Ishikawa (cell line): ENCODE measurements at regions not wholly inside any gene's neighbourhood (a gene's known extent, or its start where the extent isn't known, plus 50 kb on each side); places are given as distances from the start of the nearest gene placed in this dataset.

Experiments
- CEBPB ChIP-seq: IDR thresholded peaks from 2 replicates; pipeline ENCODE4 v1.6.1; 2012
- CREB1 ChIP-seq: IDR thresholded peaks from 2 replicates; pipeline ENCODE4 v1.6.1; 2012; ENCODE audit warnings: low read depth
- EGR1 ChIP-seq: IDR thresholded peaks from 2 replicates; pipeline ENCODE4 v1.6.1; 2012
- EP300 ChIP-seq: IDR thresholded peaks from 2 replicates; pipeline ENCODE4 v1.6.1; 2012; ENCODE audit warnings: borderline replicate concordance
- FOXM1 ChIP-seq: IDR thresholded peaks from 2 replicates; pipeline ENCODE4 v1.6.1; 2012; ENCODE audit warnings: low read depth, borderline replicate concordance
- MAX ChIP-seq: IDR thresholded peaks from 2 replicates; pipeline ENCODE4 v1.6.1; 2012
- NFIC ChIP-seq: IDR thresholded peaks from 2 replicates; pipeline ENCODE4 v1.6.1; 2012
- RAD21 ChIP-seq: IDR thresholded peaks from 2 replicates; pipeline ENCODE4 v1.6.1; 2012; ENCODE audit warnings: low read depth
- TAF1 ChIP-seq: IDR thresholded peaks from 2 replicates; pipeline ENCODE4 v1.6.1; 2012; ENCODE audit warnings: low read depth, mild to moderate bottlenecking
- TCF12 ChIP-seq: IDR thresholded peaks from 2 replicates; pipeline ENCODE4 v1.6.1; 2012; ENCODE audit warnings: low read depth
- TEAD4 ChIP-seq: IDR thresholded peaks from 2 replicates; pipeline ENCODE4 v1.6.1; 2012
- USF1 ChIP-seq: IDR thresholded peaks from 2 replicates; pipeline ENCODE4 v1.6.1; 2012
- YY1 ChIP-seq: IDR thresholded peaks from 2 replicates; pipeline ENCODE4 v1.6.1; 2012; ENCODE audit warnings: low read depth
- ZBTB7A ChIP-seq: IDR thresholded peaks from 2 replicates; pipeline ENCODE4 v1.6.1; 2012; ENCODE audit warnings: low read depth
- TF ChIP-seq, protein P1 (sequence below): IDR thresholded peaks from 2 replicates; pipeline ENCODE4 v1.6.1; 2012; ENCODE audit warnings: low read depth, mild to moderate bottlenecking

DNA sequence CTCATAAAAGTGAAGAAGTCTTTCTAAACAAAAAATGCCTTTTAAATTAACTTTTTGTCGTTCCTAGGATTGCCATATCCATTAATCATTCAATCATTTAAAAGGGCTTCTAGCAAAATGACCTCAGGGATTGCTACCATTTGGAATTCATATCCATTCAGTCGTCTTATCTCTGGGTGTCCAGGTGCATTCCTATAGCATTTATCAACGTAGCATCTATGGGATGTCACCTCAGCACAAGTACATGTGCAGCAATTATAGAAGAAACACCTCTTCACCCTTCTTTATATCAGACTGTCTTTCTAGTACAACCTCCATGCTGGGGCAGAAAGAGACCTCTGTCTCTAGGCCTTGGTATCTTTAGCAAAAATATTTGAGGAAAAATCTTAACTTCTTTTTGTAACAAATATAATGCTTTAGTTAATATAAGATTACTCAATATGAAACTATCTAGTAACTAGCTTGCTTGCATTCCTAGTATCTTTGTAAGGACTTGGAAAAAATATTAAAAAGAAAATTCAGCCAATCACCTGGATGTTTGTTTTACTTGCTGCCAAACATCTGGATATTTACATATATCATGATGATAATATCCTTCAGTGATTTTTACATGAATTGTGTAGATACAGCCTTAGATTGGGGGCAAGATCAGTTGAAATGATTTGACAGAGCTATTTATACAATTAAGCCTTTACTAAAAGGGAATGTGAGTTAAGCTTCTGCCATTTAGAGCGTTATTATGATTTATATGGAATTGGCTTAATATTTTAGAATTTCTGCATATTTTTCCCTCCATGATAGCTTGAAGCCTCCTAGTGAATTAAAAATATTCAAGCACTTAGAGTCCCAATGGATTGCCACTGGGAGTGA is 356.8 kb downstream of the HDGFL1 start:
- TF ChIP-seq TEAD4 (no peak), EGR1 (no peak), TAF1 (no peak), CREB1 (no peak), EP300 (no peak), NFIC (no peak)

GRCh38 chr6:22926790-22927354 is 357.5 kb downstream of the HDGFL1 start:
- no peak for TF ChIP-seq YY1
- TF ChIP-seq EGR1: no peak
- TF ChIP-seq ZBTB7A: no peak
- TF ChIP-seq FOXM1: no peak
- no peak for TF ChIP-seq TAF1
- TF ChIP-seq USF1: no peak
- TF ChIP-seq CEBPB: no peak

- TF ChIP-seq TAF1: no peak
- no peak for TF ChIP-seq EP300
- TF ChIP-seq FOXM1: no peak
- TF ChIP-seq YY1: no peak
- no peak for TF ChIP-seq RAD21
- no peak for TF ChIP-seq NFIC
- no peak for TF ChIP-seq TCF12
- no peak for TF ChIP-seq USF1
- no peak for TF ChIP-seq CEBPB
- TF ChIP-seq TEAD4: no peak
- no peak for TF ChIP-seq EGR1
- TF ChIP-seq, protein P1, sequence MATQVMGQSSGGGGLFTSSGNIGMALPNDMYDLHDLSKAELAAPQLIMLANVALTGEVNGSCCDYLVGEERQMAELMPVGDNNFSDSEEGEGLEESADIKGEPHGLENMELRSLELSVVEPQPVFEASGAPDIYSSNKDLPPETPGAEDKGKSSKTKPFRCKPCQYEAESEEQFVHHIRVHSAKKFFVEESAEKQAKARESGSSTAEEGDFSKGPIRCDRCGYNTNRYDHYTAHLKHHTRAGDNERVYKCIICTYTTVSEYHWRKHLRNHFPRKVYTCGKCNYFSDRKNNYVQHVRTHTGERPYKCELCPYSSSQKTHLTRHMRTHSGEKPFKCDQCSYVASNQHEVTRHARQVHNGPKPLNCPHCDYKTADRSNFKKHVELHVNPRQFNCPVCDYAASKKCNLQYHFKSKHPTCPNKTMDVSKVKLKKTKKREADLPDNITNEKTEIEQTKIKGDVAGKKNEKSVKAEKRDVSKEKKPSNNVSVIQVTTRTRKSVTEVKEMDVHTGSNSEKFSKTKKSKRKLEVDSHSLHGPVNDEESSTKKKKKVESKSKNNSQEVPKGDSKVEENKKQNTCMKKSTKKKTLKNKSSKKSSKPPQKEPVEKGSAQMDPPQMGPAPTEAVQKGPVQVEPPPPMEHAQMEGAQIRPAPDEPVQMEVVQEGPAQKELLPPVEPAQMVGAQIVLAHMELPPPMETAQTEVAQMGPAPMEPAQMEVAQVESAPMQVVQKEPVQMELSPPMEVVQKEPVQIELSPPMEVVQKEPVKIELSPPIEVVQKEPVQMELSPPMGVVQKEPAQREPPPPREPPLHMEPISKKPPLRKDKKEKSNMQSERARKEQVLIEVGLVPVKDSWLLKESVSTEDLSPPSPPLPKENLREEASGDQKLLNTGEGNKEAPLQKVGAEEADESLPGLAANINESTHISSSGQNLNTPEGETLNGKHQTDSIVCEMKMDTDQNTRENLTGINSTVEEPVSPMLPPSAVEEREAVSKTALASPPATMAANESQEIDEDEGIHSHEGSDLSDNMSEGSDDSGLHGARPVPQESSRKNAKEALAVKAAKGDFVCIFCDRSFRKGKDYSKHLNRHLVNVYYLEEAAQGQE: no peak
- TF ChIP-seq ZBTB7A: no peak
- TF ChIP-seq CREB1: no peak
- TF ChIP-seq MAX: no peak
These were observed 359.4 kb downstream of the HDGFL1 start for GRCh38 chr6:22928775-22929174.

DNA sequence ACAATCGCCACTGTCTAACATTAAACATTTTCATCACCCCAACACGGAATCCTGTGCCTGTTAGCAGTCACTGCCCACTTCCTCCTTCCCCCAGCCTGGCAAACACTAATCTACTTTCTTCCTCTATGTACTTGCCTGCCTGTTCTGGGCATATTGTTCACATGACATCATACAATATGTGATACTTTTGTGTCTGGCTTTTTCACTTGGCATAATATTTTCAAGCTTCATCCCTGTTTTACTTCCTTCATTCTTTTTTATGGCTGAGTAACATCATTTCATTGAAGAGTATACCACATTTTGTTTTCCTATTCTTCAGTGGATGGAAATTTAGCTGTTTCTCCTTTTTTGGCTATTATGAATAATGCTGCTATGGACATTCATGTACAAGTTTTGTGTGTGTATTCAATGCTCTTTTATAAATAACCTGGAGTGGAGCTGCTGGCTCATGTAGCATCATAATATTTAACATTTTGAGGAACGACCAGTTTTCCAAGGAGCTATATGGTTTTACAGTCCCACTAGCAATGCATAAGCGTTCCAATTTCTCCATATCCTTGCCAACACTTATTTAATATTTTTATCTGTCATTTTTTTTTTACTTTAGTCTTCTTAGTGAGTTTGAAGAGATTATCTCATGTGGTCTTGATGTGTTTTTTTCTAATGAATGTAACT is 360.1 kb downstream of the HDGFL1 start:
- TF ChIP-seq NFIC (no peak), EP300 (no peak), USF1 (no peak), CREB1 (no peak), YY1 (no peak), MAX (no peak), TCF12 (no peak), TAF1 (no peak)

DNA sequence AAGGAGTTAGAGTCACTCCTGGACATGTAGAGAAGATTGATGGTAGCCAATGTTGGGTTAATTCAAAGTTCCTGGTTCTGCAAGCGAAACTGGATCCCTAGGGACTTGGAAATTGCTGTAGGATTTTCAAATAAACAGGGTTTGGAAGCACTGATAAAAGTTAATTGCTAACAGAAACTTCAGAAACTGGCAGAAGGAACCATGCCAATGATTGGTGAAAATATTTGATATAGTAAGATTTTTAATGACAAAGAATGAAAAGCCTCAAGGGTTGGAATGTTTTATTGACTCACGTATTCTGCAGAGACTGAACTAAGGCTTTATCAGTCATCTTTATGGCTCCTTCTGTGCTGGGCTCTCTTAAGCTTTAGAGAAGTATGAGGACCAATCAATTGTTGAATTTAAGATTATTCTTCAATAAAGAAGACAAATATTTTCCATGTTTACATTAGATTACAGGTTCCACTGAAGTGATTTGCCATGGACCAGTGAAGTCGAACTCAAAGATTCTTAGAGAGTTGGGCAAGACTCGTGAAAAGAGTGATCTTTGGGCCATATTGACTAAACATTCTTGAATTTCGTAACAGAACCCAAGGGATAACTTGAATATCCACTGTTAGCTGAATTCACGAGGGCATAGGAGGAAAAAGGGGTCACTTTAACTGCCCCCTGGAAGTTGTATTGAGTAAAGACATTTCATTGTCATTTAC is 371.4 kb downstream of the HDGFL1 start:
- TF ChIP-seq ZBTB7A (no peak), USF1 (no peak), CEBPB (no peak)

DNA sequence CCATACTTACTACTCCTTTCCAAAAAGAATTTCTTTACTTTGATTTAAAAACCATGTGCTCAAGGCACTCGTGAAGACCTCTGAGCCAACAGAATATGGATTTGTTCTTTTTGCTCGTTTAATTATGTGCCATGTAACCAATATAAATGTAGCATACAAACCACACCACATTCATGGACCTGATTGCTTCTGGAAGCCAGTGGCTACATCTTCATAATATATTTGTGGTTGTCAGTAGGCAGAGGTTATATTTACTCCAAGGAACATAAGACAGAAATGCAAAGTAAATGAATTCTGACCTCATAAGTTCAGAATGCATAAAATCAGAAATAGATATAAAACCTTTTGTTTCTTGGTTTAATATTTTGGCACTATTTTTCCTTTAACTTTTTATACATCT is 373.0 kb downstream of the HDGFL1 start:
- TF ChIP-seq MAX: no peak
- TF ChIP-seq CEBPB: no peak
- no peak for TF ChIP-seq YY1
- no peak for TF ChIP-seq TCF12
- no peak for TF ChIP-seq USF1
- TF ChIP-seq TEAD4: no peak
- TF ChIP-seq NFIC: no peak
- TF ChIP-seq, protein P1: no peak
- no peak for TF ChIP-seq EP300
- TF ChIP-seq ZBTB7A: no peak
- no peak for TF ChIP-seq RAD21
- no peak for TF ChIP-seq EGR1
- TF ChIP-seq CREB1: no peak
- TF ChIP-seq FOXM1: no peak
- no peak for TF ChIP-seq TAF1
